ENCODE measurements at regions not wholly inside any gene's neighbourhood (a gene's known extent, or its start where the extent isn't known, plus 50 kb on each side); places are given as distances from the start of the nearest gene placed in this dataset.

GRCh38 chr2:234670052-234670451, 173.2 kb upstream of the ARL4C start:
- Histone ChIP-seq H3K27me3 (no peaks in the 10 kb centered on the region), H3K4me1 (peaks cover 10% of the 10 kb centered on the region), H3K36me3 (ENCODE audit: low read depth, missing control alignments) (no peaks in the 10 kb centered on the region), H3K4me3 (no peak overlapping the region), H3K27ac (no peak overlapping the region), H3K9me3 (no peaks in the 10 kb centered on the region)
- WGBS, 2 donors: 85 to 93% methylated on average over 3 of the region's 3 CpGs
- intact Hi-C loops (cut with DNase I; ENCODE audit: low total_unique reads): no loop called here
- DNase-seq: no peak
- no peak for TF ChIP-seq POLR2A (IDR thresholded peaks at IDR 0.05)
- TF ChIP-seq CTCF (IDR thresholded peaks at IDR 0.05): no peak

GRCh38 chr2:234669621-234670020, 172.7 kb upstream of the ARL4C start:
- DNase-seq: peak; percentile 52
- Histone ChIP-seq H3K27ac (no peak overlapping the region), H3K4me3 (no peak overlapping the region), H3K9me3 (no peaks in the 10 kb centered on the region), H3K36me3 (ENCODE audit: low read depth, missing control alignments) (no peaks in the 10 kb centered on the region), H3K27me3 (no peaks in the 10 kb centered on the region), H3K4me1 (peaks cover 10% of the 10 kb centered on the region)
- WGBS, 2 donors: 81 to 84% methylated on average over 2 of the region's 2 CpGs
- intact Hi-C loops (cut with DNase I; ENCODE audit: low total_unique reads): no loop called here
- TF ChIP-seq POLR2A (IDR thresholded peaks at IDR 0.05) (no peak), CTCF (IDR thresholded peaks at IDR 0.05) (peak in 2 of 3 experiments; percentile 23 to 30)

- H3K9me3 ChIP-seq: no peaks in the 10 kb centered on the region
- TF ChIP-seq POLR2A (IDR thresholded peaks at IDR 0.05) (no peak), CTCF (IDR thresholded peaks at IDR 0.05) (no peak)
- H3K27ac ChIP-seq: no peak overlapping the region
- H3K27me3 ChIP-seq: no peaks in the 10 kb centered on the region
- H3K4me3 ChIP-seq: no peak overlapping the region
- WGBS, 2 donors: 77 to 88% methylated on average over 2 of the region's 2 CpGs
- no peak for DNase-seq
- intact Hi-C loops (cut with DNase I; ENCODE audit: low total_unique reads): no loop called here
- peaks cover 8% of the 10 kb centered on the region for H3K4me1 ChIP-seq
- no peaks in the 10 kb centered on the region for H3K36me3 ChIP-seq (ENCODE audit: low read depth, missing control alignments)
Observed at GRCh38 chr2:234669001-234669400, 172.1 kb upstream of the ARL4C start.

- no peak for DNase-seq
- no peaks in the 10 kb centered on the region for H3K36me3 ChIP-seq (ENCODE audit: low read depth, missing control alignments)
- H3K27ac ChIP-seq: no peak overlapping the region
- H3K4me1 ChIP-seq: peaks cover 7% of the 10 kb centered on the region
- 93% methylated on average over 3 of the region's 3 CpGs for WGBS, 2 donors
- no peaks in the 10 kb centered on the region for H3K9me3 ChIP-seq
- intact Hi-C loops (cut with DNase I; ENCODE audit: low total_unique reads): no loop called here
- TF ChIP-seq POLR2A (IDR thresholded peaks at IDR 0.05) (no peak), CTCF (IDR thresholded peaks at IDR 0.05) (no peak)
- no peaks in the 10 kb centered on the region for H3K27me3 ChIP-seq
- no peak overlapping the region for H3K4me3 ChIP-seq
Observed at GRCh38 chr2:234666911-234667310, 170.0 kb upstream of the ARL4C start.

- Histone ChIP-seq H3K4me1 (no peaks in the 10 kb centered on the region), H3K9me3 (no peaks in the 10 kb centered on the region), H3K27ac (no peak overlapping the region), H3K27me3 (no peaks in the 10 kb centered on the region), H3K4me3 (no peak overlapping the region), H3K36me3 (ENCODE audit: low read depth, missing control alignments) (no peaks in the 10 kb centered on the region)
- no peak for TF ChIP-seq POLR2A (IDR thresholded peaks at IDR 0.05)
- no peak for TF ChIP-seq CTCF (IDR thresholded peaks at IDR 0.05)
- 93% methylated on average over 1 of the region's 1 CpG for WGBS, 2 donors
- intact Hi-C loops (cut with DNase I; ENCODE audit: low total_unique reads): no loop called here
- DNase-seq: no peak
Observed at GRCh38 chr2:234665304-234665703, 168.4 kb upstream of the ARL4C start.
